ENCODE measurements at regions not wholly inside any gene's neighbourhood (a gene's known extent, or its start where the extent isn't known, plus 50 kb on each side); places are given as distances from the start of the nearest gene placed in this dataset.

- TF ChIP-seq ZNF503 (CRISPR knock-in tag; IDR thresholded peaks at IDR 0.05) (no peak), ARID3A (IDR thresholded peaks at IDR 0.05; ENCODE audit: low read depth, low read length) (no peak), ZFP36L2 (CRISPR knock-in tag; IDR thresholded peaks at IDR 0.05) (no peak), POGK (CRISPR knock-in tag; conservative IDR thresholded peaks at IDR 0.05) (no peak), CTCF (CRISPR knock-in tag; IDR thresholded peaks at IDR 0.05) (peak; percentile 44), TARDBP (CRISPR knock-in tag; IDR thresholded peaks at IDR 0.05) (no peak), ZBTB7A (CRISPR knock-in tag; IDR thresholded peaks at IDR 0.05) (no peak), KLF13 (CRISPR knock-in tag; IDR thresholded peaks at IDR 0.05) (no peak), MED8 (CRISPR knock-in tag; IDR thresholded peaks at IDR 0.05; ENCODE audit: insufficient replicate concordance) (no peak), SMAD3 (CRISPR knock-in tag; IDR thresholded peaks at IDR 0.05) (no peak), ZNF512 (CRISPR knock-in tag; IDR thresholded peaks at IDR 0.05) (no peak), CEBPB (IDR thresholded peaks at IDR 0.05; ENCODE audit: borderline replicate concordance, low read depth, low read length) (no peak), FOXK1 (CRISPR knock-in tag; IDR thresholded peaks at IDR 0.05; ENCODE audit: borderline replicate concordance, low read depth) (no peak)
These were observed 168.1 kb downstream of the VSIG4 start (continued) for GRCh38 chrX:65871671-65872311.

Data from HepG2 (cell line).